Astrocyte of the cerebellum (primary cell): ENCODE measurements at regions not wholly inside any gene's neighbourhood (a gene's known extent, or its start where the extent isn't known, plus 50 kb on each side); places are given as distances from the start of the nearest gene placed in this dataset.

Experiments
- DNase-seq: peaks from one replicate; pipeline ENCODE4 v3.0.0-alpha.2; 2011; ENCODE audit warnings: low read depth
- H3K4me3 ChIP-seq: 2 replicates; pipeline ENCODE4 v1.5.1; 2011; ENCODE audit warnings: mild to moderate bottlenecking, low read depth, low read length, moderate library complexity
- CTCF ChIP-seq: IDR thresholded peaks from 2 replicates; pipeline ENCODE4 v1.5.1; 2012; ENCODE audit warnings: low read length, low read depth, moderate library complexity, mild to moderate bottlenecking; ENCODE audit errors: missing control alignments
- in situ Hi-C: cut with HindIII; loops from 2 replicates; pipeline ENCODE4 v1.10.0; 2017; ENCODE audit warnings: low sequenced_read_pairs

GRCh38 chr2:122980671-122981070 is 1044.4 kb upstream of the CNTNAP5 start:
- in situ Hi-C loops = no loop called here
- DNase-seq = no peak
- TF ChIP-seq CTCF = no peak
- H3K4me3 ChIP-seq = no peak overlapping the region

GRCh38 chr2:122982936-122983335 is 1042.2 kb upstream of the CNTNAP5 start:
- in situ Hi-C loops = no loop called here
- no peak for DNase-seq
- H3K4me3 ChIP-seq = no peak overlapping the region
- no peak for TF ChIP-seq CTCF

GRCh38 chr2:122988395-122989221 is 1036.5 kb upstream of the CNTNAP5 start:
- no peak overlapping the region for H3K4me3 ChIP-seq
- in situ Hi-C loops = no loop called here
- no peak for TF ChIP-seq CTCF
- no peak for DNase-seq

DNA sequence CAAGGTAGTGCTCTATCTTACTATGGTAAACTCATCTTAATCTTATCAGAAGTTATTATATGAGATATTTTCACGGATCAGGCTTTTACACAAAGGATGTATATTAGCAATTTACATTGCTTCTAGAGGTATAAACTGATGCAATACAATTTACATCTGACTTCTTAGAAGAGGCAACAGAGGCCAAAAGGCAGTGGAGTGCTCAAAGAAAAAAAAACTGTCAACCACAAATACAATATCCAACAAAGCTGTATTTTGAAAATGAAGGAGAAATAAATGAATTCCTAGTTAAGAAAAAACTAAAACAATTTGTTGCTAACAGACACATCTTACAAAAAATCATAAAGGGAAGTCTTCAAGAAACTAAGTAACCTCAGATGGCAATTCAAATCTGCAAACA is 1031.5 kb upstream of the CNTNAP5 start:
- no peak for TF ChIP-seq CTCF
- DNase-seq = no peak
- in situ Hi-C loops = no loop called here

GRCh38 chr2:122999258-122999657 is 1025.8 kb upstream of the CNTNAP5 start:
- in situ Hi-C loops = no loop called here
- TF ChIP-seq CTCF = no peak
- no peak for DNase-seq
- H3K4me3 ChIP-seq = no peak overlapping the region

More for the DNA sequence above, 1031.5 kb upstream of the CNTNAP5 start:
- no peak overlapping the region for H3K4me3 ChIP-seq

GRCh38 chr2:122999821-123000220 is 1025.3 kb upstream of the CNTNAP5 start:
- no peak overlapping the region for H3K4me3 ChIP-seq
- no peak for DNase-seq
- no peak for TF ChIP-seq CTCF
- in situ Hi-C loops = no loop called here
